ENCODE measurements at regions not wholly inside any gene's neighbourhood (a gene's known extent, or its start where the extent isn't known, plus 50 kb on each side); places are given as distances from the start of the nearest gene placed in this dataset.

- Histone ChIP-seq H3K79me2 (ENCODE audit: low read length) (no peaks in the 10 kb centered on the region), H4K20me1 (ENCODE audit: insufficient read depth, low read length) (no peaks in the 10 kb centered on the region), H3K9me3 (ENCODE audit: insufficient read depth, low read length) (no peaks in the 10 kb centered on the region)
Measured at GRCh38 chr17:68766640-68767039, 165.5 kb upstream of the FAM20A start.

GRCh38 chr17:68763562-68763961 is 162.4 kb upstream of the FAM20A start:
- Histone ChIP-seq H3K27me3 (ENCODE audit: low read depth, low read length) (no peaks in the 10 kb centered on the region), H3K4me2 (ENCODE audit: low read length) (no peak overlapping the region), H3K9me3 (ENCODE audit: insufficient read depth, low read length) (no peaks in the 10 kb centered on the region), H3K36me3 (replicated peaks; ENCODE audit: low read depth, low read length) (no peaks in the 10 kb centered on the region), H3K4me3 (ENCODE audit: low read length) (no peak overlapping the region), H3K9ac (ENCODE audit: low read length) (no peak overlapping the region), H3K27ac (ENCODE audit: low read length) (no peak overlapping the region), H3K4me1 (ENCODE audit: low read length) (0 out of 2 replicates have a peak, but pooled peaks cover 2% of the 10 kb centered on the region), H3K79me2 (ENCODE audit: low read length) (no peaks in the 10 kb centered on the region), H4K20me1 (ENCODE audit: insufficient read depth, low read length) (no peaks in the 10 kb centered on the region), H2AFZ (ENCODE audit: low read depth, low read length) (no peak overlapping the region)
- TF ChIP-seq CTCF (IDR thresholded peaks at IDR 0.05; ENCODE audit: low read depth, low read length) (no peak), EZH2phosphoT487 (IDR thresholded peaks at IDR 0.05; ENCODE audit: low read depth) (no peak)

More at GRCh38 chr17:68766640-68767039, 165.5 kb upstream of the FAM20A start:
- TF ChIP-seq EZH2phosphoT487 (IDR thresholded peaks at IDR 0.05; ENCODE audit: low read depth) = no peak
- TF ChIP-seq CTCF (IDR thresholded peaks at IDR 0.05; ENCODE audit: low read depth, low read length) = no peak
- no peak overlapping the region for H3K4me3 ChIP-seq (ENCODE audit: low read length)
- H3K36me3 ChIP-seq (replicated peaks; ENCODE audit: low read depth, low read length) = no peaks in the 10 kb centered on the region
- H3K27ac ChIP-seq (ENCODE audit: low read length) = no peak overlapping the region
- H3K27me3 ChIP-seq (ENCODE audit: low read depth, low read length) = no peaks in the 10 kb centered on the region
- no peaks in the 10 kb centered on the region for H3K4me1 ChIP-seq (ENCODE audit: low read length)
- no peak overlapping the region for H2AFZ ChIP-seq (ENCODE audit: low read depth, low read length)
- H3K9ac ChIP-seq (ENCODE audit: low read length) = no peak overlapping the region
- H3K4me2 ChIP-seq (ENCODE audit: low read length) = no peak overlapping the region

GRCh38 chr17:68762911-68763310 is 161.7 kb upstream of the FAM20A start:
- no peak overlapping the region for H3K4me2 ChIP-seq (ENCODE audit: low read length)
- H3K9ac ChIP-seq (ENCODE audit: low read length) = no peak overlapping the region
- H3K9me3 ChIP-seq (ENCODE audit: insufficient read depth, low read length) = no peaks in the 10 kb centered on the region
- H2AFZ ChIP-seq (ENCODE audit: low read depth, low read length) = no peak overlapping the region
- 0 out of 2 replicates have a peak, but pooled peaks cover 2% of the 10 kb centered on the region for H3K4me1 ChIP-seq (ENCODE audit: low read length)
- no peak overlapping the region for H3K4me3 ChIP-seq (ENCODE audit: low read length)
- no peaks in the 10 kb centered on the region for H3K79me2 ChIP-seq (ENCODE audit: low read length)
- no peaks in the 10 kb centered on the region for H4K20me1 ChIP-seq (ENCODE audit: insufficient read depth, low read length)
- no peaks in the 10 kb centered on the region for H3K36me3 ChIP-seq (replicated peaks; ENCODE audit: low read depth, low read length)
- TF ChIP-seq CTCF (IDR thresholded peaks at IDR 0.05; ENCODE audit: low read depth, low read length) = no peak
- no peak for TF ChIP-seq EZH2phosphoT487 (IDR thresholded peaks at IDR 0.05; ENCODE audit: low read depth)
- no peaks in the 10 kb centered on the region for H3K27me3 ChIP-seq (ENCODE audit: low read depth, low read length)
- H3K27ac ChIP-seq (ENCODE audit: low read length) = no peak overlapping the region

- H4K20me1 ChIP-seq (ENCODE audit: insufficient read depth, low read length) = no peaks in the 10 kb centered on the region
- no peaks in the 10 kb centered on the region for H3K9me3 ChIP-seq (ENCODE audit: insufficient read depth, low read length)
- TF ChIP-seq CTCF (IDR thresholded peaks at IDR 0.05; ENCODE audit: low read depth, low read length) = no peak
- no peak for TF ChIP-seq EZH2phosphoT487 (IDR thresholded peaks at IDR 0.05; ENCODE audit: low read depth)
- H3K9ac ChIP-seq (ENCODE audit: low read length) = no peak overlapping the region
- H3K4me1 ChIP-seq (ENCODE audit: low read length) = 0 out of 2 replicates have a peak, but pooled peaks cover 2% of the 10 kb centered on the region
- no peaks in the 10 kb centered on the region for H3K79me2 ChIP-seq (ENCODE audit: low read length)
- H2AFZ ChIP-seq (ENCODE audit: low read depth, low read length) = no peak overlapping the region; the same call in 1 of the 2 replicates
- H3K36me3 ChIP-seq (replicated peaks; ENCODE audit: low read depth, low read length) = no peaks in the 10 kb centered on the region
- H3K27me3 ChIP-seq (ENCODE audit: low read depth, low read length) = no peaks in the 10 kb centered on the region
- H3K27ac ChIP-seq (ENCODE audit: low read length) = no peak overlapping the region
- H3K4me3 ChIP-seq (ENCODE audit: low read length) = no peak overlapping the region
- H3K4me2 ChIP-seq (ENCODE audit: low read length) = peak overlapping the region; percentile 58
Measured at GRCh38 chr17:68760141-68760475, 158.9 kb upstream of the FAM20A start.

All from OCI-LY3 (cell line).